ENCODE measurements at regions not wholly inside any gene's neighbourhood (a gene's known extent, or its start where the extent isn't known, plus 50 kb on each side); places are given as distances from the start of the nearest gene placed in this dataset.

DNA sequence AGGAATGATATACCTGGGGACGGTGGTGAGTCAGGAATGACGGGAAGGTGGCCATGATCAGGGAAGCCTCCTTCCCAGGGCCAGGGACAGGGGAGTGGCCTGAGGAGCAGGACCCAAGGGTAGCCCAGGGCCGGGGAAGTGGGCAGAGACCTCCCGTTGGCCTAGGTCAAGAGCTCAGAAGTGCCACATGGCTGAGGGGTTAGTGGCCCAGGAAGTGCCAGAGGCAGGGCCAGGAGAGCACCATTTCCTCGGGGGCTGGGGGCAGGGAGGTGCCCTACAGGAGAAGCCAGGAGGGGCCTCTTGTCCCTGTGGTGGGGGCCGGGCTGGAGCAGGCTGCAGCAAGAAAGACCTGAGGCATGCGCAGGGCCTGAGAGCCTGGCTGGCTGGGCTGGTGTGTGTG is 152.3 kb upstream of the ZSWIM2 start:
- TF ChIP-seq CTCF (IDR thresholded peaks at IDR 0.05) (no peak), POLR2AphosphoS5 (IDR thresholded peaks at IDR 0.05) (no peak), POLR2A (IDR thresholded peaks at IDR 0.05) (no peak)
